HG03196 (cell line): ENCODE measurements at regions not wholly inside any gene's neighbourhood (a gene's known extent, or its start where the extent isn't known, plus 50 kb on each side); places are given as distances from the start of the nearest gene placed in this dataset.

Experiments
- ATAC-seq: cut with Tn5 transposase; IDR thresholded peaks from one replicate; pipeline ENCODE4 v1.9.1; 2021; ENCODE audit not compliant: unreplicated experiment

DNA sequence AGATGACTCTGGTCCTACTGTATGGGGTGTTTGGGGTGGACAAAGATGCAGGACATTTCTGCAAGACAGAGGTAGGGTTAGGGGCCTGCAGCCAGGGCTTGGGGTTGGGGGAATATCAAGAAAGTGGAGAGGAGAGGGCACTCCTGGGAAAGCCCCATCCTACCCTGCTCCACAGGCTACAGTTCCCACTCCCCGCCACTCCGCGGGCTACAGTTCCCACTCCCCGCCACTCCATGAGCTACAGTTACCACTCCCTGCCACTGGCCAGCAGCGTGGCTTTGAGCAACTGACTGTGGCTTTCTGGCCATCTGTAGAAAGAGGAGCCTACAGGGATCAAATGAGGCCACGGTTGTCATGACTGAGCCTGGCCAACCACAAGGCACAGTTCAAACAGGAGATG is 93.8 kb upstream of the GRIK3 start:
- ATAC-seq, result no peak

DNA sequence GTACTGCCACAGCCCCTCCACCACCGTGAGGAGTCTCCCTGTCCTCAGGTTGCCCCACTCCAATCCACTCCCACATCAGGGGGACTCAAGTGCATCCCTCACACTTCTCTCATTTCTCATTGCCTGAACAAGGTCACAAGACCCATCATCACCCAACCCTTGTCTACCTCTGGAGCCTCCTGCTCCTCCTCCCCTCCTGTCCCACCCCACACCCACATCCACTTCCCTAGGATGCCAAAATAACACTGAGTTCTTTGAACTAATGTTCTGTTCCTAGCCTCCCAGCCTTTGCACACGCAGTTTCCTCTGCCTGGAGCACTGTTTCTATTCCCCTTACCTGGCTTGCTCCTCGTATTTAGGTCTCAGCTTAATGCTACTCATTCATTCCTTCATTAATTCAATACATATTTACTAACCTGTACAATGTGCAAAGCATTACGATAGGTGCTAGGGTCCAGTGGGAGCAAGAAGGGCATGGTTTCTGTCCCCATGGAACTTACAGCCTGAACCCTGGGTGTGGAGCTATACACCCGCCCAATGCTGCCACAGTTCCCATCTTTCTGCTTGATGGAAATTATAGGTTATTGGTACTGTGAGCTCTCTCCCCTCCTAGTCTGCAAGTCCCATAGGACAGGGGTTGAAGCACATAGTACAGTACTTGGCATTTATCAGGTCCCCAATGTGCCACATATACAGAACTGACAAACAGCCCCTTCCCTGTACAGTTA is 96.1 kb upstream of the GRIK3 start:
- ATAC-seq, result no peak

DNA sequence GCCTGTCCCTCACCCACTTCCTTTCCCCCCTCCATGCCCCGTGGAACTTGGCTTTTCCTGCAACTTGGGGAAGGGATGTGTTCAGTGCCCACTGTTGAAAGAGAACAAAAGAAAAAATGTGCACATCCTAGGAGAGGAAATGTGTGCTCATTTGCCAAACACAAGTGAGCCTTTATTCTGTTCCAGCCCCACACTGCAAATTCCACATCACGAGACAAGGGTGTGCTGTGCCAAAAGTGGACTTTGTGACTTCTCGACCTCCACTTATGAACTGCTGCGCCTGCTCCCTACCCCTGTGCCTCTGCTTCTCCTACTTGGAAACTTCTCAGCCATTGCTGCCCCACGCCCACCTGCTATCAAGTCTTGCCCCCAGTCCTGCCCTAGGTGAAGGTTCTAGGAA is 97.0 kb upstream of the GRIK3 start:
- ATAC-seq, result no peak

GRCh38 chr1:37133276-37134145 is 99.2 kb upstream of the GRIK3 start:
- ATAC-seq, result no peak

DNA sequence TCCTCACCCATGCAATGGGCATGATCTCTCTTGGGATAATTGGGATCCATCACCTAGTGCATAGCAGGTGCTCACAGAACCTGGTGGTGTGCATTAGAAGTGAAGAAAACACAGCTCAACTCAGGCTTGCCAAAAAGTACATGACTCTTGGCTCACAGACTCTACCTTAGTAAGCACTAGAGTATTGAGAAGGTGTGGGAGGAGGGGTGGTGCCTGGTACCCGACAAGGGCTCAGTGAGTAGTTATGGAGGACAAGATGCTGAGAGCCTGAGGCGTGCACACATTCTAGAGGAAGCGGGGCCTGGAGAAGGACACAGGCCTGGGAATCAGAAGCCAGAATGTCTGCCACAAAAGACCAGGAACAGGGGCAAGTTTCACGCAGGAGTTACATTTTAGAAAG is 100.3 kb upstream of the GRIK3 start:
- ATAC-seq, result no peak

DNA sequence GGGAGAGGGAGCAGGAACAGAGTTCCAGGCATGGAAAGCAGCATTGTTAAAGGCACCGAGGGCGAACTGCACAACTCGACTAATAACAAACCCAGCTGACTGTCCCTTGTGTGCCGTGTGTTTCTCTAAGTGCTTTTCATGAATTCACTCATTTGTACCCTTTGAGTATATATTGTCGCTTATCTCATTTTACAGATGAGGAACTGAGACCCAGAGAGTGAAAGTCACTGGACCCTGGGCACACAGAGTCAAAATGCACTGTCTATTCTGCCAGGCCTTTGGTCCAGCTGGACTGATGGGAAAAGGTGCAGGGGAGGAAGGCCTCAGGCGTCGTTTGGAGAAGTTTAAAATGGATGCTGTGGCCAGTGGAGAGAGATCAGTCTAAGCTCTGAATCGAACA is 100.7 kb upstream of the GRIK3 start:
- no peak for ATAC-seq

GRCh38 chr1:37137014-37137413 is 102.7 kb upstream of the GRIK3 start:
- no peak for ATAC-seq

GRCh38 chr1:37137601-37138000 is 103.3 kb upstream of the GRIK3 start:
- ATAC-seq, result no peak

DNA sequence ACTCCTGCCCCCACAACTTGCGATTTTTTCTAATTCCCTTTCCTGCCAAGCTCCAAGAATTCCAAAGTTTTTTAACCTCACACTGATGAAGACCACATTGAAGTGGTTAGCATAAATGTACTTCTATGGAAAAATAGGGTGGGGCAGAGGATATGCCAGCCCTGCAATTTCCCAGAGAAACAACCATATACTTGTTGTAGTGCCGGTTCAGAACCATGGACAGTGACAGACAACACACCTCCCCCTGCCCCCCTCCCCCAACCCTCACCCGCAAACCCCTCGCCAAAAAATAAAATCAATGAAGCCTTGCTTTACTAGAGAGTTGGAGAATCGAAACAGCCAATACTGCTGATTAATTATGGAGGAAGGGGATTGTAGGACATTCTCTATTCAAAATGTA is 109.5 kb upstream of the GRIK3 start:
- ATAC-seq, result no peak

- ATAC-seq, result no peak
These were observed 111.8 kb upstream of the GRIK3 start for GRCh38 chr1:37146071-37146470.

DNA sequence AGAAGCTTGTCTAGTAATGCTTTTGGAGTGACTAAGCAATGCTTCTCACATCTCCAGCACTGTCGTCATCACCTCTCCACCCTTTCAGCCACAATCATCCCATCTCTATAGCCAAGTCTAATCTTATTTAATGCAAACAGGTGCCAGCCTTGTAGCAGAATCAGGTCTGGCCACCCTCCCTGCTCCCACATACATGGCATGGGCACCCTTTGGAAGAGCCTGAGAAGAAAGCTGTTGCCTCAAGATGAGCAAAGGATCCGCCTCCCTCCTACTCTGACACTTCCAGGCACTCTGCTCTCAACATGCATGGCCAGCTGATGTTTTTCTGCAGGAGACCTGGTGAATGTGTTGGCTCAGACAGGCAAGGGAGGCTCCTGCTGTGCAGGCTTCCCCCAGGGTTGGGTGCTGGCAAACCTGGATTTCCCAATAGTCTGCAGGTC is 113.1 kb upstream of the GRIK3 start:
- ATAC-seq, result no peak

DNA sequence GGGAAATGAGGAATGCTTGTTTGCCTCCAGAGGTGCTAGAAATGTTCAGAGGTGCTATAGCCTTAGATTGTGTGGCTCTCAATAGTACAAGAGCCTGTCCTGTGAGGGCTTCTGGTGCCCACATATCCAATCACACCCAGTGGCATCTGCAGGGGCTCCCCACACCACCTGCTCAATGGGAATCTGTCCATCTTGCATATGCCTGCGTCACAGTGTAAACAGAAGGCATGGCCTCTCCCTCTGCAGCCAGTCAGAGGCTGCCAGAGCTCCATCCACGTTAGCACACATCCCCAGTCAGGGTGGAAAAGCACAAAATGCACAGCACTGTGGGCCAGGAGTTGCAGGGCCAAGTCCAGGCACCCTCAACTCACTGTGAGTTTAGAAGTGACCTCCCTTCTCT is 113.6 kb upstream of the GRIK3 start:
- no peak for ATAC-seq

GRCh38 chr1:37148663-37149062 is 114.3 kb upstream of the GRIK3 start:
- ATAC-seq, result no peak

DNA sequence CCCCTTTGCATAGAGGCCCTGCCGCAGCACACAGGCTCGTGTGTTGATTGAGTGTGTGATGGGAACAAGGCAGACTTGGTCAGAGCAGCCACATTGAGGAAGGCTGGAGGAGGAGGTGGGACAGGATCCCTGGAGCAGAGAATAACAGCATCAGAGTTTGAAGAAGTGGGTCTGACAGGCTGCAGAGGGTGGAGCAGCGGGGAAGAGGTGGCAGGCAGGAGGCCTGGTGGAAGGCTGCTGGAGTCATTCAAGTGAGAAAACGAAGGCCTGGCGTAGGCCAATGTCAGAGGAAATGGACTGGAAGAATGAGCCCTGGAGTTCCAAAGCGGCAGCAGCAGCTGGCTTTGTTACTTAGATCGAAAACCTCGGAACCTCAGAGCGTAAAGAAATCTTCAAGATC is 115.0 kb upstream of the GRIK3 start:
- ATAC-seq, result no peak

DNA sequence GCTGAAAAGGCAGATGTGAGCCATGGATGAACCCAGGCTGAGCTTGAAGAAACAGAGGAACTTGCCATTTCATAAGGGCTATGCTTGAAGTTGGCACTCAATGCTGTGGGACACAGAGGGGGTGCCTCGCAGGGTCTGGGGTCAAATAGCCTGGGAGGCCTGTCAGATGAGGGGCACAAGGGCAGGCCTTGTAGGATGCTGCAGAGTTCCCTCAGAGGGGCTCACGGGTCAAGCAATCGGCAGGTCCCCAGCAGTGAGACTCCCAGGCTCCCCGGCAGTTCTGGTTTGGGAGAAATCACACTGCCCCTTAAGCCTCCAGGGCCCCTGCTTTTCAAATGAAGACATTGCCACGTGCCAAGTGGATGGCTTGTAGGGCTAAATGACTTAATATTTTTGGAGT is 116.7 kb upstream of the GRIK3 start:
- ATAC-seq, result no peak

DNA sequence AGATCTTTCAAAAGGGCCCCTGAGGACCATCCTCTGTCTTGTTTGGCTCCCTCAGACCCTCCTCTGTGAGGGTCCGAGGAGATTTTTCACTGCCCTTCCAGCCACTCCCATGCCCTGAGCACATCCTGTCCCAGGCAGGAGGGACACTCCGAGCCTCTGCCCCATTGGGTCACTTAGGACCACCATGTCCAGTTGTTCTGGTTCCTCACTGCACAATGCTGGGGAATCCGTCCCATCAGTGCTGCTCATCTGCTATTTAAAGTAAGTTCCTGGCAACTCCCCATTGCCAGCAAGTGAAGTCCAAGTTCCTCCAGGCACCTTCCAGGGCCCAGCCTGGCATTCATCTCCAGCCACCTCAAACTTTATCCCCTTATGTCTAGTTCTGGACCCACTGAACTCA is 117.5 kb upstream of the GRIK3 start:
- ATAC-seq, result no peak

DNA sequence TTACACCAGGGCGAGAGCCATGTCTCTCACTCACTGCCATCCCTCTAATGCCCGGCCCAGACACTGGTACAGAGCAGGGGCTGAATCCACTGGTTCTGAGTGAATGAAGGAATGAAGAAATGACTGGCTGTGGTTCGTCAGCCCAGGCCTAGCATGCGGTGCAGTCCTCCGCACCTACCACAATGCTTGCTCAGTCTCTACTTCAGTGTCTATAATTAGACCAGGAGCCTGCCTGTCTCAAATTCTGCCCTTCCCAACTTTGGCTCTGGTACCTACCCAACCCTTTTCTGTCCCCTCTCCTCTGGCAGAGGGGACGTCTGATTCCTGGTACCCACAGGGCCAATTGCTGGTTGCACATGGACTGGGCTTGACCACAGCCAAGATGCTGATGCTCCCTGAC is 118.2 kb upstream of the GRIK3 start:
- ATAC-seq, result no peak

- ATAC-seq, result no peak
These were observed 119.1 kb upstream of the GRIK3 start for GRCh38 chr1:37153116-37154100.

DNA sequence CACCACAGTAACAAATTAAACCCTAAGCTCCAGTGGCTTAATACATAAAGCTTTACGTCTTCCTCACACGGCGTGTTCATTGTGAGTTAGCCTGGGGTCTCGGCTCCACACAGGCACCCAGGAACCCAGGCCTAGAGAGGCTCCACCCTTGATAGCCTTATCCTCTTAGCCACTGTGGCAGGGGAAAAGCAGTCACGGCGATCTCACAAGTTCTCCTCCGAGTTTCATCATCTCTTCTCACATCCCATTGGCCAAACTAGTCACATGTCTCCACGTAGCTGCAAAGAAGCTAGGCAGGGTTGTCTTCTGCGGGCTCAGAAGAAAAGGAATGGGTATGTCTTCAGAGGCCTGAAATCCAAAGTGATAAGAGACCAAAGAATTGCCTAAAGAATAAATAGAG is 122.3 kb upstream of the GRIK3 start:
- no peak for ATAC-seq

- ATAC-seq, result no peak
These were observed 123.3 kb upstream of the GRIK3 start for GRCh38 chr1:37157634-37158033.

GRCh38 chr1:37158113-37158749 is 123.9 kb upstream of the GRIK3 start:
- no peak for ATAC-seq
